Activated CD4-positive, alpha-beta T cell treated with anti-CD3 and anti-CD28 coated beads for 4 hours (primary cell): ENCODE measurements at regions not wholly inside any gene's neighbourhood (a gene's known extent, or its start where the extent isn't known, plus 50 kb on each side); places are given as distances from the start of the nearest gene placed in this dataset.
"Not testable (repeated sequence)": the region's sequence is repeated elsewhere in the genome, so short reads cannot be mapped to it uniquely, and the experiment has no call there.

Experiments used
- DNase-seq, 2 donors: peaks; one replicate each; pipeline ENCODE4 v3.0.0-alpha.2; 2020

GRCh38 chr14:101083564-101084435 is 180.3 kb upstream of the RTL1 start:
- no peak for DNase-seq

GRCh38 chr14:101084436-101084826 is 180.9 kb upstream of the RTL1 start:
- no peak for DNase-seq

DNA sequence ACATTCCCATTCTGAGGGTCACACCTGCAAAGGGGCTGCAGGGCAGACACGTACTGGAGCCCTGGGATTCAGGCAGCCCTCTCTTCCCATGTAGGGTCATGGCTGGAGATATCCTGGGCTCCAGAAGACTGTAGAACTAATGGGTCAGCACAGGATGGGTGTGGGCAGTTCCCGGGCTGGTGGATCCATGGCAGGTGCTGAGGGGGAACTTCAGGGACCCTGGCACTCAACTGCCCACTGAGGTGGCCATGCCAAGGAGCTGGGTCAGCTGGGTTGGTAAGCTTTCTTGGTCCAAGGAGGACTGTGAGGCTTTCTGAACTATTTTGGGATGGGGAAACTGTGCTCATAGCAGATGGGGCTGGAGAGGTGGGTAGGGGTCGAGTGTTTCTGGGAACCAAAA is 183.4 kb upstream of the RTL1 start:
- no peak for DNase-seq

GRCh38 chr14:101087614-101088394 is 184.3 kb upstream of the RTL1 start:
- DNase-seq = no peak

DNA sequence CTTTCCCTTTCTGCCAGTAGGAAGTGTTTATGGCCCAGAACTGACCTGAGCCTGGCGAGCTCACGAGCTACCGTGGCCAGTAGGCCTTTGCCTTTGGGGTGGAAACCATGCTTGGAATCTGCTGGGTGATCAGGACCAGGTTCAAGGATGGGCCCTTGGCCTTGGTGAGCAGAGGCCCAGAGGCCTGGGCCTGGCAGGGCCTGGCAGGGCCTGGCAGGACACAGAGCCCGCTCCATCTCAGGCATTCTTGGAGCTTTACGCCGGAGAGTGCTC is 184.8 kb upstream of the RTL1 start:
- no peak for DNase-seq

GRCh38 chr14:101088714-101089113 is 185.2 kb upstream of the RTL1 start:
- DNase-seq = no peak

DNA sequence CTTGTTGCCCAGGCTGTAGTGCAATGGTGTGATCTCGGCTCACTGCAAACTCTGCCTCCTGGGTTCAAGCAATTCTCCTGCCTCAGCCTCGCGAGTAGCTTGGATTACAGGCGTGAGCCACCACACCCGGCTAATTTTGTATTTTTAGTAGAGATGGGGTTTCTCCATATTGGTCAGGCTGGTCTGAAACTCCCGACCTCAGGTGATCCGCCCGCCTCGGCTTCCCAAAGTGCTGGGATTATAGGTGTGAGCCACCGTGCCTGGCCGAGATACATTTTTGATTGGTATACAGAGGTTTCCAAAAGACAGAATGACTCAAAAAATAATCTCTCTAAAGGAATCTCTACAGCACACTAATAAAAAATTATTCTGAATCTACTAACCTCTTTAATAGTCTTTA is 187.0 kb upstream of the RTL1 start:
- DNase-seq = not testable (repeated sequence)

DNA sequence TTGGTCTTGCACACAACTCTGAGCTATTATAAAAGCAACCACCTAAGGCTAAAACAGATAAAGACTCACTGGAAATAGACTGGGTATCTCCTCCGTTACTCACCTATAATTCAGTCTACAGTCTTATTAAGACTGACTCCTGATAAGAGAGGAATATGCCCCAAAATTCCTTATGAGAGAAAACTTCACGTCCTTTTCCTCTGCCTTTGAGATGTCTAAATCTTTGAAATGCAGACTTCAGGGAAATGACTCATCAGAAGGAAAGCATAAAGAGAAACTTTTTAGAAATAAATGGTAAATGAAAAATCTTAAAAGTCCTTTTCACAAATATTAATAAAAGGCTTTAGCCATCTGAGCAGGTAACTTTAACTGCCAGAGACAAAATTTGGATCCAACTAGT is 187.5 kb upstream of the RTL1 start:
- DNase-seq = no peak

DNA sequence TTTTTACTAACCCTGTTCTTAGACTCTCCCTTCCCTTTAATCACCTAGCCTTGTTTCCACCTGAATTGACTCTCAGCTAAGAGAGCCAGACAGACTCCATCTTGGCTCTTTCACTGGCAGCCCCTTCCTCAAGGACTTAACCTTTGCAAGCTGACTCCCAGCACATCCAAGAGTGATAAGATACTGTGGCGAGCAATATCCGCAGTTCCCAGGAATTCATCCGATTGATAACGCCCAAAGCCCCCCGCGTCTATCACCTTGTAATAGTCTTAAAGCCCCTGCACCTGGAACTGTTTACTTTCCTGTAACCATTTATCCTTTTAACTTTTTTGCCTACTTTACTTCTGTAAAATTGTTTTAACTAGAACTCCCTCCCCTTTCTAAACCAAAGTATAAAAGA is 191.4 kb upstream of the RTL1 start:
- DNase-seq = not testable (repeated sequence)

- no peak for DNase-seq
These were observed 193.0 kb upstream of the RTL1 start for GRCh38 chr14:101096551-101096950.

GRCh38 chr14:101097109-101097793 is 193.7 kb upstream of the RTL1 start:
- no peak for DNase-seq

- DNase-seq = no peak
These were observed 194.7 kb upstream of the RTL1 start for GRCh38 chr14:101098177-101098576.

DNA sequence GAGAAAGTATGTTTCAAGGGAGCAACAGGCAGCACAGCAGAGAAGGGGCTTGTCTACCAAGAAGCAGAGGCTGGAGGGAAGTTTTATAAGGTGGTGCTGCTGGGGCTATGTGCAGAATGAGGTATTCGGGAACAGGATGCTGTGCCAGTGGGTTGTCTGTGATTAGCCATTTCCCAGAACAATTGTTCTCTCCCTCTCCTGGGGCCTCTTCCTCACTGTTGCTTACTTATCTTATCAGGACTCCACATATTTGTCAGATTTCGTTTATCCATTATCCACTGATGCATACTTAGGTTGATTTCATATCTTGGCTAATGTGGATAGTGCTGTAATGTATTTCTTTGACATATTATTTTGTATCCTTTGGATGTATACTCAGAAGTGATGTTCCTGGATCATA is 195.1 kb upstream of the RTL1 start:
- no peak for DNase-seq

DNA sequence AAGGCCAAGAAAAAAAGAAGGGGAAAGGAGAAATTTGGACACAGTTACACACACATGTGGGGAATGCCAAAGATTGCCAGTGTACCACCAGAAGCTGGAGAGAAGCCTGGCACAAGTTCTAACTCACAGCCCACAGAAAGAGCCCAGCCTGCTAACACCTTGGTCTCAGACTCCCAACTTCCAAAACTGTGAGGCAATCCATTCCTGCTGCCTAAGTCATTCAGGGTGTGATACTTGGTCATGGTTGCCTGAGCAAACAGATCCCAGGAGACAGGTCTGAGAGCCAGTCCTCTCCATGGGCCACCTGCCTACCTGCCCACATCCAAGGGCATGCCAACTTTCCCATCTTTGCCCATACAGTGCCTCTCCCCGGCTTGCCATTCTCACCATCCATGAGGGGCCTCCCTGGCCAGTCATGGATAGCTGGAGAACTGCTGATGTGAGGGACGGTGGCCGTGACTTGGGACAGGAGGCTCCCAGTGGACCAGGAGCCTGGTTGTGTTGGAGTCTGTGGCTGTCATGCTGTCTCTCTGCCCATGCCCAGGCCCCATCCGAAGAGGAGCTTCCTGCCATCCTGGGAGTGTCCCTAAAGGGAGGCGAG is 198.0 kb upstream of the RTL1 start:
- no peak for DNase-seq

GRCh38 chr14:101102875-101103274 is 199.4 kb upstream of the RTL1 start:
- DNase-seq = no peak

- DNase-seq = no peak
These were observed 199.9 kb upstream of the RTL1 start for GRCh38 chr14:101103321-101103901.

DNA sequence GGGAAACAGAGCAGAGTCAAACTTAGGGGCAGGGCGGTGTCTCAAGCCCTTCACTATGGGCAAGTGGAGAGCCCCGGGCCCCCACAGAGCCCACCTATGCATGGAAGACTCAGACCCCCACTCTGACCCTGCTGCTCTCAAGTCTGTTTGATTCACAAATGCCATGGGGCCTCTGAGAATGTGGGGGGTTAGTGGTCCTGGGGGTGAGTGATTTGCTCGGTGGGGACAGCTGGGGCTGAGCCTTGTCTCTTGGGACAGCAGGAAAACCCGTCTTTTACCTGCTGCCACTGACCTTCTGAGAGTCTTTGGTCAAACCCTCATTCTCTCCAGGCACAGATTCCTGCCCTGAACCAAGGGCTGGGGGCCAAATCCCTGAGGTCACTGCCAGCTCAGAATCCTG is 201.0 kb upstream of the RTL1 start:
- no peak for DNase-seq

- DNase-seq = no peak
These were observed 201.5 kb upstream of the RTL1 start for GRCh38 chr14:101105045-101105444.

GRCh38 chr14:101108579-101109346 is 205.2 kb upstream of the RTL1 start:
- no peak for DNase-seq

DNA sequence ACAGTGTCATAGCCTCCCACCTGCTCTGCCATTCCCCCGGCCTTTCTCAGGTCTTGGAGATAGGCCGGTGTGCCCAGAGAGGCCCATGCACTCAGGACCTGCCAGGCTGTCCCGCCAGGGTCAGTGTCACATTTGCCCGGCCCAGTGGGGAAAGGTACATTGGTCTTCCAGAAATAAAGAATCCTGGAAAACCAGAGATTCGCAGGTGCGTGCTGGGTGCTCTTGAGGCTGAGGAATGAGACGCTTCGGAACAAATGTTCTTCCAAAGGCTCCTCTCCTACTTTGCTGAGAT is 205.8 kb upstream of the RTL1 start:
- DNase-seq = no peak

- no peak for DNase-seq
These were observed 206.6 kb upstream of the RTL1 start for GRCh38 chr14:101109981-101110728.
